DMS53 treated with DMSO at 0.1 percent for 48 hours (cell line): ENCODE measurements at regions not wholly inside any gene's neighbourhood (a gene's known extent, or its start where the extent isn't known, plus 50 kb on each side); places are given as distances from the start of the nearest gene placed in this dataset.

ENCODE experiments used
- DNase-seq: peaks from one replicate; lab custom pipeline; 2025; ENCODE audit not compliant: unreplicated experiment; lab: John Stamatoyannopoulos, UW

DNA sequence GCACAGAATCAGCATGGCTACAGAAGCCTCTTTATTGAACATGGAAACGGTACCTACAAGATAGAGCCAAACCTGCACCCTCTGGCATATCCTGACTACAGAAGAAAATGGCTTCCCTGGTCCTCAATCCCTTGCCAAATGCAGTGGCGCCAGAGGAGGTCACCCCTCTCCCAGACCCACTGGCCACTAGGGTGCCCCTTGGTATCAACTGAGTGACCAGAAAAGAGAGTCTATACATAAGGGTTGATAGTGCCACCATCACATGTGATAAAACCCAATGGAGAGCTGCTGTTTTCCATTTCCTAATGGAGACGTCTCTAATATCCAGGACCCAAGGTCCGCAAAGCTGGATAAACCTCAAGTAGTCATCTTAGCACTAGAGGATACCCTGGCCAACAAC, 52.7 kb upstream of the ALK start:
- DNase-seq, result no peak

DNA sequence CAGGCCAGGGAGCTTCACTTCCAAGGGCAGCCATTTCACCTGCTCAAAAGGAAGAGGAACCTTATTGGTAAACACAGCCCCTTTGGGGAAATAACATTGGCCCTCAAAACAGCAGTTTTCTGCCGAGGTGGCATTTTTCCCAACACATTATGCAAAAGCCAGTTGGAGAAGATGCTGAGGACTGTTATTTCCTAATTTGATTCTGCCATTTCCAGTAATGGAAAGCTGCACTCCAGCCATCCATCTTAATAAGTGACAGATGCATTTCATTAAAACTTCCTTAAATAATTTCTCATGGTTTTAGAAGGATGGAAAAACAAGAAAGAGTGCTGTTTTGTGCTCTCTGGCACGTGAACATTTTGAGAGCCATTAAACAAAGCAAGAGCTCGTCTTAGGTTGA, 55.9 kb upstream of the ALK start:
- no peak for DNase-seq

DNA sequence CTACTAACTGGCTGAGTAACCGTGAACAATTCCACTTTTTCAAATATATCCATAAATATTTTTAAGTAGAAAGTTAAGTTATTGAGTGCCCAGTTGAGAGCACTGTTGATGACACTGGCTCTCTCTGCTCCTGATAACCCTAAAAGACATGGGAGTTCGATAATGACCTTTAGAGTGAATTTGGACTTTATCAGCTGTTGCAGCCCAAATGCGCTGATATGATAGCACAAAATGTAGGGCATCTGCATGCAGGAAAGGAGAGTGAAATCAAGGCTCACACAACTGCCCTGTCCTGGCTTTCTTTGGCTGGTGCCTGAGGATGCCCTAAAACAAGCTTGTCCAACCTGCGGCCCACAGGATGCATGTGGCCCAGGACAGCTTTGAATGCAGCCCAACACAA, 60.0 kb upstream of the ALK start:
- no peak for DNase-seq

DNA sequence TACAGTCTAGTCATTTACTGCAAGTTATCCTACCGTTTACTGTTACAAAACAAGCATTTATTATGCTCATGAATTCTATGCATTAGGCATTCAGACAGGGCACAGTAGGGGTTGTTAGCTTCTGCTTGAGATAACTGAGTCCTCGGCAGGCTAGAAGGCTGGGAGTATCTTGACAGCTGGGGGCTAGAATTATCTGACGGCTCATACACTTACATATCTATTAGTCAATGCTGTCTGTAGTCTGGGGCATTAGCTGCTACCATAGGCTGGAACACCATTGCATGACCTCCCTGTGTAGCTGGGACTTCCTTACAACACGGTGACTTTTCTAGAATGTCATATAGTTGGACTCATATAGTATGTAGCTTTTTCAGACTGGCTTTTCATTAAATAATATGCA, 61.9 kb upstream of the ALK start:
- DNase-seq, result no peak

DNA sequence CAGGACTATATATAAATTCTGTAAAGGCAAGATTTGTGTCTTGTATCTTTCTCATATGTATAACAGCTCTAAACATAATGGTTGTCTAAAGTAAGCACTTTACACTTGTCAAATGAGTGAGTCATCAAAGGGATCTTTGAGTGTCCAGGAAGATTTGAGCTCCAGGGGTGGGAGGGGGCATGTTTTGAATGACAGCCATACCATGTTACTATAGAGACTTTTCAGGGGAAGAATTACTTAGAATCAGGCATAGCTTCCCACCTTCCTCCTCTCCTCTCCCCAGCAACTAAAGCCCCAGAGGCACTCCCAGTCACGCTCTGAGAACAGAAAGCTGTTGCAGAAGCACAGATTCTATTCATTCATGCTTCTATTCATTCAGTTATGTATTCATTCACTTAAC, 65.8 kb upstream of the ALK start:
- no peak for DNase-seq

DNA sequence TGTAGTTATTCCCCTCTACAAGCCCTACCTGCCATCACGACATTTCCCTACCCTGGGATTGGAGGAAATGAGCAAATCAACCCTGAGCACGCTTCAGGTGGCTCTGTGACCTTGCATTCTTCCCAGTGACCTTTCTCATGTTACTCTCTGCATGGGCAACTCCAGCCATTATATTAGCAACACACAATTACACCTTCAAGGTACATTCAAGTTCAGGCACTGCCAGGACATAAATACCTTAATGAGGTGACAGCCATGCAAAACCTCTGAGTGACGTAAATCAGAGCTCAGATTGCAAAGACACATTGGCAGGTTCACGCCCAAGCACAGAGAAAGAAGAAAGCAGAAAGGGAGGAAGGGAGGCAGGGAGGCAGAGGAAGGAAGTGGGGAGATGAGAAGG, 68.7 kb upstream of the ALK start:
- DNase-seq, result no peak

DNA sequence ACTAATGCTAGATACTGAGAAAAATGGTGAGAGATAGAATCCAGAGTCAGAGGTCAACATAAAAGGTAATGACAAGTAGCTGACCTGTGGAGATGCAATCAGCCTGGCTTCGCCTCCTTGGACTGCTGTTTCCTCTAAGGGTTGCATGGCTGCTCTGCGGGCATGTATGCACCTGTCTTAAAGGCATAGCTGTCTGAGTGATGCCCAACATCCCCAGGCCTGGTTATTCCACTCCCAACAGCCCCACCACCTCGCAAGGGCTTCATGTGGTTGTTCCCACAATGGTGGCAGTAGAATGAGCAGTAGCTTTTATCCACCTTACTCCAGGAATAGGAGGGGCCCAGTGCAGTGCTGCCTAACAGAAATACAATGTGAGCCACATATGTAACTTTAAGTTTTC, 69.7 kb upstream of the ALK start:
- DNase-seq, result no peak

DNA sequence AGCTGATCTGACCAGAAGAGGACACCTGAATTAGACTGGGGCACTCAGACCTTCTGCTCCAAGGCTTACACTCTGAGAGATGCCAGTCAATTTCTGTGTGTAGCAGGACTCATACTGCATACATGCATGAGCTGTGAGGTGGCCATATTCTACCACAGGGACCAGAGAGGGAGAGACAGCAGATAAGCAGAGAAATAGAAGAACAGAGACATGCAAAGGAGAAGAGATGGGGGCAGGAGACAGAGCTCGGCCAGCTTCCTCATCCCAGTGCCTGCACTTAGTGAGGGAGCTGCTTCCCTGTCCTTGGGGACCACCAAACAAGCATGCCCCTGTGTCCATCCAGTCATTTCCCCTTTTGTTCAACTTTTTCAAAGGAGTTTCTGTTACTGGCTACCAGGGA, 73.9 kb upstream of the ALK start:
- no peak for DNase-seq

DNA sequence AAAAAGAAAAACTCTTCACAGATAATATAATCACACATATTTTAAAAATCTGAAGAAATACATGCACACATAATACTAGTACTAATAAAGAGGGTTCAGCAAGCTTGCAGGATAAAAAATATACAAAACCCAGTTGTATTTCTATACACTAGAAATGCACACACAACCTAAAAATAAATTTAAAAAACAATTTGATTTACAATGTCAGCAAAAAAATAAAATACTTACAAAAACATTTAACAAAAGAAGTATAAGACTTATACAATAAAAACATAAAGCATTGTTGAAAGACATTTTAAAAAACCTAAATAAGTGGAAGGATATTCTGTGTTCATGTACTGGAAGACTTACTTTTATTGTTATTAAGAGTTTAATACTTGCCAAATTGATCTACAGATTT, 81.7 kb upstream of the ALK start:
- no peak for DNase-seq

DNA sequence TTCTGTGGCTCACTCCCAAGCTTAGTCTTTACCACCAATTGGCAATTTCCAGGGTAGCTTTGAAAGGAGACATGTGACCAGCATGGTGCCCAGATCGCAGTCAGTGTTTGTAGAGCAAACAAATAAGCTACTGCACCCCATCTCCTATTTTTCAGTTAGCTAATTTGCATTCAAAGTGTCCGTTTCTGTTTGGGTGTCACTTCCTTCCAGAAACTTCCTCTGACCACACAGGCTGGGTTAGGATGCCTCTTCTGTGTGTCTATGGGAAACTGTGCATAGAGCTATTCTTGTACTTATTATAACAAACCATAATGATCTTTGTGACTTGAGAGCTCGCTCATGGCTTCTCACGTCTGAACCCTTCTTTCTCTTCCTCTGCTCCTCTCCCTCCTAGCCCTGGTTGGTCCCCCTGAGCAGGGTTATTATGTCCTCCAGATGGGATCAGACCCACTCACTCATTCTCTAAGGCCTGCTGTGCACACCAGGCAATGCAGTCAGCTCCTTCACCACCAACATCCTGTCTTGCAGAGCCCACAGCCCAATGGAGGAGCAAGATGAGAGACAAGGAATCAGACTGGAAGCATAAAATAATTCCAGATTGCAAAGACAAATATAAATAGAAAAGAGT, 101.2 kb upstream of the ALK start:
- DNase-seq, result no peak

DNA sequence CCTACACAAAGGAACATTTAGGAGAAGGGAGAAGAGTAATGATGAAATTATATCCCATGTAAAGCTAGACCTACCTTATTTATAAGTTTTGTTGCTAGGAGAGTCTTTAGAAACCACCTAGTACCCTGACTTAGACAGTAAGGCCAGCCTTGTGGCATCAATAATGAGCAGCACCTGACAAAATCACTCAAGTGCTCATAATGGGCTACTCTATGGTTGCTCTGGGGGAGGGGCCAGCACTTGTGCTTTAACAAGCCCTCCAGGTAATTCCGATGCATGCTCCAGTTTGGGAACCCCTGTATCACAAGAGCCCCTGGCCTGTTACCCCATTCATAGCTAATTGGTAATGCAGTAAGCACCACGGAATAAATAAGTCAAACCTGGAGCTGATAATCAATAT, 102.9 kb upstream of the ALK start:
- DNase-seq, result no peak

DNA sequence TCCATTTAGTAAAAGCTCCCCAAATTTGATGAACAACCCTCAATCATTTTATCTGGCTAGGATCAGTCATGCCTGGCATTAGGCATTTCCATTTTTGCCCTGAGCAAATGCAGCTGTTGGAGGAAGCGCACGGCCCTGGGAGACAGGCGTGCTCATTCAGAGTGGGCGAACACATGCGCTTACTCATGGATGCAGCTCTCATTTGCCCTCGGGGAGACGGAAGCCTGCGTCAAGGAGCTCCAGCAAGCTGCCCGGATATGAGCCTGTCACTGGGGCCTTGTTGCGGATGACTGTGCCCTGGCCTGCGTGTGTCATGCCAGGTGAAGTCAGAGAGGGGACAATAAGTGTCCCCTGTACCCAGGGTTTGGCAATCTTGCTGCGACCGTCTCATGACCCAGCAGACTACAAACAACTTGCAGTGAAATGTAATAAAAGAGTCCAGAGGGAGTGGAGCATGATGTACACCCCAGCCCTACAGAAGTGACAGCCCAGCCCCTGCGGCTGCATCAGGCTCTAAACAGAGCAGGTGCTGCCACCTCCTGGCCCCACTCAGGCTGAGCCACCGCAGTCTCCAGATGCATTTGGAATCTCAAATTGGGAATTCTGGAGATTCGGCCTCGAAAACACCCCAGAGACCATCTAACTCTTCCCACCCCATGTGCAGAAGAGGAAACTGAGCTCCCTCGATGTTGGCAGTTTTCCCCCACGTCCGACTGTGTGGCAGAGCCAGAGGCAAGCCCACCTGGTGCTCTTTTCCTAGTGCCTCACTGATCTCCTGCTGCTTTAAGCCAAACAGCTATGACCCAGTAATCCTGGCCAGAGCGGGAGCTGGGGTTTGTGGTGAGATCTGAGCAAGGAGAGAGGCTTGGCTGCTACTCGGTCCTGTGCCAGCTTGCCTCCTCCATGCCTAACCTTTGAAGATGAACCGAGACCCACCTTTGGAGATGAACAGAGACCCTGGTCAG, 105.0 kb upstream of the ALK start:
- peak; percentile 25 for DNase-seq

DNA sequence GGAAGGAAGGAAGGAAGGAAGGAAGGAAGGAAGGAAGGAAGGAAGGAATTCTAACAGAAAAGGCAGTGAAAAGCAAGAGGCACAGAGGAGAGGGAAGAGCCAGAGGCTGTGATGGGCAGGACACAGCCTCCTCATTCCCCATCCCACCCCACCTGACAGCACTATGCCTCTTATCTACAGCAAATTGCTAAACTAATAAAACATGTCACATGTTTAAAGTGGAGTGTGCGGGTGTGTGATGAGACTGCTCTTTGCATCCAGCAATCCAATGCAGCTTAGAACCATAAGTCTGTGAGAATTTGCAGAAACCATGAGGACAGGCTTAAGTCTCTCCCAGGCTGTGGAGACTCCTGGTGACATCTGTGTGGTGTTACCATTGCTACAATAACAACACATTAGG, 108.4 kb upstream of the ALK start:
- DNase-seq, result no peak

DNA sequence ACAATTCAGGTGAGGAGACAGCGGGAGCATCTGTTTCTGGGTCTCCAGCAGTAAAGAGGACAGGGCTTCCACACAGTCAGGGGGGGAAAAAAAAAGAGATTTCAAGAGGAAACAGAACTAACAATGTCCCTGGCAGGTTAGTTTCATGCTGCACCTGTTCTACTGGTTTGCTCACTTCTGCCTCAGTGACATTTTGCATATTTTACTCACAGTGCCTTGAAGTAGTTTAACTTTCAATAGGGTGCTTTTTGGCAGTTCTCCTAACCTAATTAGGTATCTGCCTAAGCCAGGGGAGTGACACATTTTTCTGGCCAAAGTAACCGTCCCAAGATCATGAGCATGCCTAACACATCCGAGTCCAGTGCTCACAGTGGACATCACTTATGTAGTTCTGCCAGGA, 109.0 kb upstream of the ALK start:
- peak; percentile 19 for DNase-seq

DNA sequence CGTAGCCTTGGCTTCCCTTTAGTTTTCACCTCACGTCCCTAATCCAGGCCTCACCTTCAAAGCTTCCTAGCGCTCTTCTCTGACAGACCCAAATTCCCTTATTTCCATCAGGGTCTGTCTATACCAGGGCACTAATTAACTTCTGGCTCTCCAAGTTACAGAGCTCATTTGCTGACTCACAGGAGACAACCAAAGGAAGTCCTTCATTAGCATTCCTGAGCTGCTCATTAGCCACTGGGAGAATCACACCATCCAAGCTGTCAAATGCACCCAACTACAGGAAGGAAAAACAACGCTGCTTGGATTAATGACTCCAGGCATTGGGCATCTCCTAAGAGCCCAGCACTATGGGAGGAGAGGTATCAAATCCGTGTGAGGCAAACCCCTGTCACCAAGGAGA, 109.8 kb upstream of the ALK start:
- DNase-seq, result no peak

DNA sequence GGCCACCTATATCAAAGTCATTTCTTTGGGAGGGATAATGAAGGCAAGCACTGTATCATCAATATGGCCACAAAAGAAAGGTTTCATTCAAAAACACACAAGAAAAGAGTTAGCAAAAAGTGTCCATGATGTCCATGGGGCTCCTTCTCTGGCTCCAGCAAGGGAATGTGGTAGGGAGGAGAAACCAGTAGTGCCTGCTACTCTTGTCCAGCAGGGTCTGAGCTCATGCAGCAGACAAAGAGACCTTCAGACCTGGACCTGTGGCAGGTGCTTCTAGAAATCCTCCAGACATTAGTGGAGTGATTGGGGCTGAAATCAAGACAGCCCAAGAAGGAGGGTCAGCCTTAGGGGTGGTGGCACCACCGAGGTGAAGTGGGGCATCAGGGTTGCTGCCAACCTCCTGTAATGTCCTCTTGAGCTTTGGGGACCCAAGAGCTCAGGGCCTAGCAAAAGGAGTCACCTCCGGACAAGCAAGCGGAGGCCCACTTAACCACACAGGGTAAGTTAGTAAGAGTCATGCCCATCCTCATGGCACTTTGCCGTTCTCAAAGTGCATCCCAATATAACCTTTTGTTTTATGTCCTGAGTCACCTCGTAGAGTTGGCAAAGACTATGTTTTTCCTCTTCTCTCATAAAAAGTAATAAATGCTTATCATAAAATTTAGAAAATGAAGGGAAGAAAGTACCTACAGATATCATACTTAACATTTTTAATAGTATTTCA, 112.6 kb upstream of the YPEL5 start:
- DNase-seq, result no peak

DNA sequence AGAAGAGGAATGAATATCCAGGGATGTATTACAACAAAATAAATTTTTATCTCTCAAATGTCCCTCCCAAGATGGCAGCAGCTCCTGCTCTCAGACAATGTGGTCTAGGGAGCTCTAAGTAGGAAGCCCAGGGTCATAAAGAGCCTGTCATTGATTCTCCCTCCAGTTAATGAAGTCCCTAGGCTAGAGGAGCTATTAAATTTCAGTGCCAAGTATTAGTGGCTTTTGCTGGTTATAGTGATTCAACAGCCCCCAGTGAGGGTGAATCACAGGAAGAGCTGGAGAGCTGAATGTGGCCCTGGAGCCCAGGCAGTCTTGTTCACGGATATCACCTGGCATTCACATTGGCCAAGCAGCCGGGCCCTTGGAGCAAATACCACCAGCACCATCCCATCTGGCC, 109.8 kb upstream of the YPEL5 start:
- no peak for DNase-seq

DNA sequence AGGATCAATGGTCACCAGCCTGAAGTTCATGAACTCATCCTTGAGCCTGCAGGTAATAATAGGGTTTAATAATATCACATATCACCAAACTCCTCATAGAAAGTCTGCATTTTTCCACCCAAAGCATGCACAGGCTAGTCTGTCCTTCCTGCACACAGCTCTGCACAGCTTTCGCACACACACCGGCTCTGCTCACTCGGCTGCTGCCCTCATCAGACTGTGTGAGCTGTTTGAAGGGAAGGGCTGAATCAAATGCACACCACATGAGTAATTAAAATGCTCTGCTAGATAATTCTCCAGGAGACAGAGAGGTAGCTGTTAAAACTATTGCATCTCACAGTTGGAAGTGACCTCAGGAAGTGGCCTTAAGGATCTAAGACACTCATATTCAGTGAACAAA, 108.4 kb upstream of the YPEL5 start:
- no peak for DNase-seq

DNA sequence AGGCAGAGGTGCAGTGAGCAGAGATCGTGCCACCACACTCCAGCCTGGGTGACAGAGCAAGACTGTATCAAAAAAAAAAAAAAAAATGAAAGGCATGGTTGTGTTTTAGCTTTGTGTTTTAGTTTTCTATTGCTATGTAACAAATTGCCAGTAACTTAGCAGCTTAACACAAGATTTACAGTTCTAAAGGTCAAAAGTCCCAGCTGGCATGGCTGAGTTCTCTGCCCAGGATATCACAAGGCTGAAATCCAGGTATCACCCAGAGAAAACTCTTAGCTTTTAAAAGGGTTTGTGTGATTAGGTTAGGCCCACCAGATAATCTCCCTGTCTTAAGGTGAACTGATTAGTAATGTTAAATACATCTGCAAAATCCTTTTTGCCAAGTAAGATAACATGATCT, 107.7 kb upstream of the YPEL5 start:
- DNase-seq, result no peak

DNA sequence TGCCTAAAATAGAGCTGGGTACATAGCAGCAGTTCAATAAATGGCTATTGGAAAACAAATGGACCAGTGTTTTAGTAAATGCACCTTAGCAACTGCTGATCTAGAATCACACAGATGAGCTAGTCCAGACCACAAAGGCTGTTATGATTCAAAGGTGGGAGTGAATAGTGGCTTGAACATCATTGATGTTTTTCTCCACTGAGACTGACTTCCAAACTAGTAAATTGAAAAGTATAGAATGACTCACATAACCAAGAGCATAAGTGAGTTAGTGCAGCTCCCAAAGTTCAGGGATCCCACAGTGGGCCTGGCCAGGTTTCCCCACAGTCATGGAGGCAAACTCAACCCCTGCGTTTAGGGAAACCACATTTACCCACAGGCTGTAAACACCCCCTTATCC, 106.7 kb upstream of the YPEL5 start:
- no peak for DNase-seq

DNA sequence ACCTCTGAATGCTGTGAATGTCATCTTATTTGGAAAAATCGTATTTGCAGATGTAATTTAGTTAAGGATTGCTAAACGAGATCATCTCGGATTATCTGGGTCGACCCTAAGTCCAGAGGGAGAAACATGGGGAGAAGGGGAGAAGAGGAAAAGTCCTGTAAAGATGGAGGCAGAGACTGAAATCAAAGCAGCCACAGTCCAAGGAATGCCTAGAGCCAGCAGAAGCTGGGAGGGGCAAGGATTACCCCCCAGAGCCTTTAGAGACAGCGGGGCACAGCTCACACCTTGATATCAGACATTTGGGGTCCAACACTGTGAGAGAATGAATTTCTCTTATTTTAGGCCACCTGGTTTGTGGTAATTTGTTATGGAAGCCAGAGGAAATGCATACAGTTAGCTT, 104.9 kb upstream of the YPEL5 start:
- DNase-seq, result no peak

DNA sequence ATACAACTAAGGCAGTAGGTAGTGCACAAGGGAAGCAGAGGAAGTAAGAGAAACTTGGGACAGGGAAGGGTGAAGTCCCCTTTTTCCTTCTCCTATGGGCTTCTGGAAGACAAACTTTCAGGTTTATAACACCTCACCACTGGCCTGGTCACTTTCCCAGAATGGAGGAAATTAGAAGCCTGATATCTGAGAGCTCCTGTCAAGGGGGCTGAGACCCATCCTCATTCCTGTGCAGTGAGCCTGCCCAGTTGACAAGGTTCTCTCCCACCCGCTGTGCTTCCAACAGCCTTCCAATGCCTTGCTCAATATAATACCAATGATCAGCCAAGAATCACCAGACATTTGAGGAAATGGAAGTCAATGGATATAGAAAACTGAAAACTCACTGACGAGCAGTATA, 100.4 kb upstream of the YPEL5 start:
- no peak for DNase-seq
